ENCODE measurements at regions not wholly inside any gene's neighbourhood (a gene's known extent, or its start where the extent isn't known, plus 50 kb on each side); places are given as distances from the start of the nearest gene placed in this dataset.

DNA sequence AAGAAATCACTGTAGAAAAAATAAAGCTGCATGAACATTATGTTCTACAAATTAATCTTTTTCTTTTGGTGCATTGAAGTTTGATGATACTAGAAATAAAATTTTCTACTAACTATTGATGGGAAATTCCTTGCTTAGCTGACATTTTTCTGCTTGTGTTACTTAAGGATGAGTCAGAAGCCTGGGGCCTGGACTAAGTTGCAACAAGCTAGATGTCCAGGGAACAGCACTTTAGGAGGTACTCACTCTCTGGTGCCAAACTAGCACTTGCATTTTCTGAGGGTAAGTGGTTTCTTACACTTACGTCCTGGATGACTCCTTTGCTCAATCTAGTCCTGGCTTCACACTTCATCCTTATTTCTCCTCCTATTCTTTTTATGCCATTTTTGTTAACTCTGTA, 945.1 kb downstream of the IGSF11 start:
- no peaks in the 10 kb centered on the region for H3K4me1 ChIP-seq (ENCODE audit: insufficient read depth, low read length)

DNA sequence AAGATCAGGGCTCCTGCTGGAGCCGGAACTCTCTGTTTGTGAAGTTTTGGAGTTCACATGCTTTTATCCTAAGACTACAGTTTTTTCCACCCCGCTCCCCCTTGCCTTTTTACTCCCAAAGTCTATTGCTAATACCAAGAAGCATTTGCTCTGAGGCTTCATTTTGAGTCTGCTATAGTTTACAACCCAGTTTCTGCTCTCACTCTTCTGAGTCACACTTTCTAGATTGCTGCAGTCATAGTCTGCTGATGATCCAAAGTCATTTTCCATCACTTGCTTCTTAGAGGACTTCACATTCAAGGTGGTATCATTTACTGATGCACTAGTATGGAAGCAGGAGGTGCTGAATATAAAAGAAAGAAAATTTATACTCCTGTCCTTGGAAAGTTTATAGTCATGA, 937.4 kb downstream of the IGSF11 start:
- ChIA-PET CTCF (no interaction called here), POLR2A (no interaction called here)
- no peaks in the 10 kb centered on the region for H3K9me3 ChIP-seq (ENCODE audit: low read length)
- no peaks in the 10 kb centered on the region for H3K27me3 ChIP-seq (ENCODE audit: insufficient read depth, low read length, poor library complexity, severe bottlenecking)
- H3K4me1 Mint-ChIP-seq: no peaks in the 10 kb centered on the region
- H3K27ac Mint-ChIP-seq: no peak overlapping the region
- H3K27me3 Mint-ChIP-seq: no peaks in the 10 kb centered on the region
- H3K9me3 Mint-ChIP-seq: peaks cover 10 to 30% (median 26%) of the 10 kb centered on the region in 5 donors
- no peak overlapping the region for H3K4me3 ChIP-seq (ENCODE audit: low read length)
- H3K4me1 ChIP-seq (ENCODE audit: insufficient read depth, low read length): no peaks in the 10 kb centered on the region
- DNase-seq: no peak
- H3K27ac ChIP-seq (ENCODE audit: low read depth, low read length): no peak overlapping the region
- no peak overlapping the region for H3K4me3 Mint-ChIP-seq
- no peaks in the 10 kb centered on the region for H3K36me3 Mint-ChIP-seq
- H3K36me3 ChIP-seq (ENCODE audit: insufficient read depth, low read length): no peaks in the 10 kb centered on the region

More for the DNA sequence above, 945.1 kb downstream of the IGSF11 start:
- CTCF ChIA-PET: no interaction called here
- POLR2A ChIA-PET: no interaction called here
- DNase-seq: no peak
- Histone ChIP-seq H3K36me3 (ENCODE audit: insufficient read depth, low read length) (no peaks in the 10 kb centered on the region), H3K27ac (ENCODE audit: low read depth, low read length) (no peak overlapping the region), H3K4me3 (ENCODE audit: low read length) (no peak overlapping the region), H3K27me3 (ENCODE audit: insufficient read depth, low read length, poor library complexity, severe bottlenecking) (no peaks in the 10 kb centered on the region), H3K9me3 (ENCODE audit: low read length) (no peaks in the 10 kb centered on the region)
- H3K4me1 Mint-ChIP-seq: no peaks in the 10 kb centered on the region
- H3K36me3 Mint-ChIP-seq: no peaks in the 10 kb centered on the region
- H3K27me3 Mint-ChIP-seq: no peaks in the 10 kb centered on the region
- peaks cover 12 to 40% (median 18%) of the 10 kb centered on the region in 5 donors for H3K9me3 Mint-ChIP-seq
- H3K27ac Mint-ChIP-seq: no peak overlapping the region
- no peak overlapping the region for H3K4me3 Mint-ChIP-seq

DNA sequence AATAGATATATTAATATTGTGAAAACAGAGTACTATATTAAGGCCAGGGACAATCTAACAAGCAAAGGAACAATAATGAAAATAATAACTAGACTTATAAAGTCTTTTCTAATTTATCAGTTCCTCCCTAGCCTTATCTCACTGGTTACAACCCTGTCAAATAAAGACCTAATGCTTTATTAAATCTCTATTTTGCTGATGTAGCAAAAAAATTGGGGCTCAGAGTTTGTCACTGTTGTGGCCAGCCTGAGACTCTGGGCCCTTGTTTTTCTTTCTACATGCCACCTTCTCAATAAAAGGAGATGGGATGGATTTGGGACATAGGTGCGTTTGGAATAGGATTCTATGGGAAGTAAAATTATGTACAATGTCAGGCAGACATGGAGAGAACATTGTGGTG, 937.0 kb downstream of the IGSF11 start:
- POLR2A ChIA-PET: no interaction called here
- no peak overlapping the region for H3K27ac ChIP-seq (ENCODE audit: low read depth, low read length)
- H3K4me3 ChIP-seq (ENCODE audit: low read length): no peak overlapping the region
- no peaks in the 10 kb centered on the region for H3K4me1 Mint-ChIP-seq
- H3K36me3 Mint-ChIP-seq: no peaks in the 10 kb centered on the region
- CTCF ChIA-PET: no interaction called here
- no peak overlapping the region for H3K4me3 Mint-ChIP-seq
- no peak for DNase-seq
- no peaks in the 10 kb centered on the region for H3K27me3 Mint-ChIP-seq
- no peaks in the 10 kb centered on the region for H3K9me3 ChIP-seq (ENCODE audit: low read length)
- H3K27me3 ChIP-seq (ENCODE audit: insufficient read depth, low read length, poor library complexity, severe bottlenecking): no peaks in the 10 kb centered on the region
- H3K27ac Mint-ChIP-seq: no peak overlapping the region
- H3K4me1 ChIP-seq (ENCODE audit: insufficient read depth, low read length): no peaks in the 10 kb centered on the region
- no peaks in the 10 kb centered on the region for H3K36me3 ChIP-seq (ENCODE audit: insufficient read depth, low read length)
- peaks cover 10 to 26% (median 22%) of the 10 kb centered on the region in 5 donors for H3K9me3 Mint-ChIP-seq

GRCh38 chr3:118098827-118099226, 935.8 kb downstream of the IGSF11 start:
- Histone ChIP-seq H3K27me3 (ENCODE audit: insufficient read depth, low read length, poor library complexity, severe bottlenecking) (no peaks in the 10 kb centered on the region), H3K4me1 (ENCODE audit: insufficient read depth, low read length) (no peaks in the 10 kb centered on the region), H3K4me3 (ENCODE audit: low read length) (no peak overlapping the region), H3K9me3 (ENCODE audit: low read length) (no peaks in the 10 kb centered on the region), H3K36me3 (ENCODE audit: insufficient read depth, low read length) (no peaks in the 10 kb centered on the region), H3K27ac (ENCODE audit: low read depth, low read length) (no peak overlapping the region)
- H3K27ac Mint-ChIP-seq: no peak overlapping the region
- H3K36me3 Mint-ChIP-seq: no peaks in the 10 kb centered on the region
- no peak overlapping the region for H3K4me3 Mint-ChIP-seq
- peaks cover 9 to 23% (median 17%) of the 10 kb centered on the region in 5 donors for H3K9me3 Mint-ChIP-seq
- DNase-seq: no peak
- no peaks in the 10 kb centered on the region for H3K4me1 Mint-ChIP-seq
- H3K27me3 Mint-ChIP-seq: no peaks in the 10 kb centered on the region
- CTCF ChIA-PET: no interaction called here
- POLR2A ChIA-PET: no interaction called here

GRCh38 chr3:118101891-118102290, 932.8 kb downstream of the IGSF11 start:
- no peak for DNase-seq
- Mint-ChIP-seq H3K9me3 (peaks cover 0 to 24% (median 3%) of the 10 kb centered on the region in 5 donors), H3K4me3 (no peak overlapping the region), H3K27ac (no peak overlapping the region), H3K4me1 (no peaks in the 10 kb centered on the region), H3K27me3 (no peaks in the 10 kb centered on the region), H3K36me3 (no peaks in the 10 kb centered on the region)
- Histone ChIP-seq H3K27me3 (ENCODE audit: insufficient read depth, low read length, poor library complexity, severe bottlenecking) (no peaks in the 10 kb centered on the region), H3K9me3 (ENCODE audit: low read length) (no peaks in the 10 kb centered on the region), H3K4me3 (ENCODE audit: low read length) (no peak overlapping the region), H3K4me1 (ENCODE audit: insufficient read depth, low read length) (no peaks in the 10 kb centered on the region), H3K36me3 (ENCODE audit: insufficient read depth, low read length) (no peaks in the 10 kb centered on the region), H3K27ac (ENCODE audit: low read depth, low read length) (no peak overlapping the region)
- CTCF ChIA-PET: no interaction called here
- POLR2A ChIA-PET: no interaction called here

DNA sequence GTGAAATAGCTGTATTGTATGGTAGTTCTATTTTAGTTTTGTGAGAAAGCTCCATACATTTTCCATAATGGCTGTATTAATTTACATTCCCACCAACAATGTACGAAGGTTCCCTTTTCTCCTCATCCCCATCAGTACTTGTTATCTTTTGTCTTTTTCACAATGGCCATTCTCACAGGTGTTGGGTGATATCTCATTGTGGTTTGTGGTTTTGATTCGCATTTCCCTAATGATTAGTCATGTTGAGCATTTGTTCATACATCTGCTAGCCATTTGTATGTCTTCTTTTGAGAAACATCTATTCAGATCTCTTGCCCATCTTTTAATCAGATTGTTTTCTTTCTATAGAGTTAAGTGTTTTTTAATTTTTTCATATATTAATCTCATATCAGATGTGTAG, 931.9 kb downstream of the IGSF11 start:
- Mint-ChIP-seq H3K36me3 (no peaks in the 10 kb centered on the region), H3K27me3 (no peaks in the 10 kb centered on the region), H3K27ac (no peak overlapping the region), H3K9me3 (peaks cover 0 to 21% (median 5%) of the 10 kb centered on the region in 5 donors), H3K4me3 (no peak overlapping the region), H3K4me1 (no peaks in the 10 kb centered on the region)
- Histone ChIP-seq H3K27ac (ENCODE audit: low read depth, low read length) (no peak overlapping the region), H3K27me3 (ENCODE audit: insufficient read depth, low read length, poor library complexity, severe bottlenecking) (no peaks in the 10 kb centered on the region), H3K36me3 (ENCODE audit: insufficient read depth, low read length) (no peaks in the 10 kb centered on the region), H3K4me3 (ENCODE audit: low read length) (no peak overlapping the region), H3K9me3 (ENCODE audit: low read length) (no peaks in the 10 kb centered on the region), H3K4me1 (ENCODE audit: insufficient read depth, low read length) (no peaks in the 10 kb centered on the region)
- CTCF ChIA-PET: no interaction called here
- POLR2A ChIA-PET: no interaction called here
- DNase-seq: no peak

- Mint-ChIP-seq H3K4me3 (no peak overlapping the region), H3K27me3 (no peaks in the 10 kb centered on the region), H3K36me3 (no peaks in the 10 kb centered on the region), H3K4me1 (no peaks in the 10 kb centered on the region), H3K27ac (no peak overlapping the region), H3K9me3 (peaks cover 3 to 21% (median 9%) of the 10 kb centered on the region in 5 donors)
- Histone ChIP-seq H3K27me3 (ENCODE audit: insufficient read depth, low read length, poor library complexity, severe bottlenecking) (no peaks in the 10 kb centered on the region), H3K4me1 (ENCODE audit: insufficient read depth, low read length) (no peaks in the 10 kb centered on the region), H3K4me3 (ENCODE audit: low read length) (no peak overlapping the region), H3K36me3 (ENCODE audit: insufficient read depth, low read length) (no peaks in the 10 kb centered on the region), H3K9me3 (ENCODE audit: low read length) (no peaks in the 10 kb centered on the region), H3K27ac (ENCODE audit: low read depth, low read length) (no peak overlapping the region)
- ChIA-PET POLR2A (no interaction called here), CTCF (no interaction called here)
- DNase-seq: no peak
Measured at GRCh38 chr3:118108201-118108600, 926.4 kb downstream of the IGSF11 start.

DNA sequence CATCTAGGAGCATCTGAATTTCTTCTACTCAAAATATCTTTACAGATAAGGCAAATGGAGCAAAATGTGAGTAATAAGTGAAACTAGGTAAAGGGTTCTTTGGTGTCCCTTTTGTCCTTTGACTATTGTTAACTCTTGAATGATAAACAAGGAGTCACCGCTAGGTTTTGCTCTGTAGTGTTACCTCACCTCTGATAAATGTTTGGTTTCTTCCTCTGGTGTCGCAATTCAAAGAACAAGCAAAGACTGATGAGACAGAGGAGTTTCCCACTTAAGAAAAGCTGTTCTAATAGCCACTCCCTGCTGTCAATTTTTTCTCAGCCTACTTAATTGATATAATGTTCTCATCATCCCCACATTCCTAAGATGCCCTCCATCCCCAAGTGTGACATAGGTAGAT, 925.9 kb downstream of the IGSF11 start:
- DNase-seq: no peak
- H3K27me3 Mint-ChIP-seq: no peaks in the 10 kb centered on the region
- Histone ChIP-seq H3K36me3 (ENCODE audit: insufficient read depth, low read length) (no peaks in the 10 kb centered on the region), H3K9me3 (ENCODE audit: low read length) (no peaks in the 10 kb centered on the region), H3K4me1 (ENCODE audit: insufficient read depth, low read length) (no peaks in the 10 kb centered on the region), H3K27me3 (ENCODE audit: insufficient read depth, low read length, poor library complexity, severe bottlenecking) (no peaks in the 10 kb centered on the region), H3K27ac (ENCODE audit: low read depth, low read length) (no peak overlapping the region), H3K4me3 (ENCODE audit: low read length) (no peak overlapping the region)
- CTCF ChIA-PET: no interaction called here
- H3K4me3 Mint-ChIP-seq: no peak overlapping the region
- no peaks in the 10 kb centered on the region for H3K4me1 Mint-ChIP-seq
- H3K36me3 Mint-ChIP-seq: no peaks in the 10 kb centered on the region
- H3K9me3 Mint-ChIP-seq: peaks cover 3 to 21% (median 12%) of the 10 kb centered on the region in 5 donors
- POLR2A ChIA-PET: no interaction called here
- no peak overlapping the region for H3K27ac Mint-ChIP-seq

GRCh38 chr3:118110211-118110610, 924.4 kb downstream of the IGSF11 start:
- H3K9me3 Mint-ChIP-seq: peaks cover 5 to 21% (median 12%) of the 10 kb centered on the region in 5 donors
- no peaks in the 10 kb centered on the region for H3K4me1 ChIP-seq (ENCODE audit: insufficient read depth, low read length)
- ChIA-PET POLR2A (no interaction called here), CTCF (no interaction called here)
- no peak overlapping the region for H3K27ac ChIP-seq (ENCODE audit: low read depth, low read length)
- no peaks in the 10 kb centered on the region for H3K36me3 Mint-ChIP-seq
- no peak for DNase-seq
- H3K27me3 ChIP-seq (ENCODE audit: insufficient read depth, low read length, poor library complexity, severe bottlenecking): no peaks in the 10 kb centered on the region
- no peaks in the 10 kb centered on the region for H3K9me3 ChIP-seq (ENCODE audit: low read length)
- no peak overlapping the region for H3K27ac Mint-ChIP-seq
- H3K4me3 Mint-ChIP-seq: no peak overlapping the region
- H3K36me3 ChIP-seq (ENCODE audit: insufficient read depth, low read length): no peaks in the 10 kb centered on the region
- no peak overlapping the region for H3K4me3 ChIP-seq (ENCODE audit: low read length)
- H3K27me3 Mint-ChIP-seq: no peaks in the 10 kb centered on the region
- no peaks in the 10 kb centered on the region for H3K4me1 Mint-ChIP-seq

Measured in CD8-positive, alpha-beta memory T cell (primary cell).